ENCODE measurements at regions not wholly inside any gene's neighbourhood (a gene's known extent, or its start where the extent isn't known, plus 50 kb on each side); places are given as distances from the start of the nearest gene placed in this dataset.

GRCh38 chr2:467892-468647, 180.2 kb upstream of the ALKAL2 start:
- Histone ChIP-seq H3K36me3 (ENCODE audit: control insufficient read depth in 2 of 2, insufficient read depth in 2 of 2, low read length in 1 of 2) (no peaks in the 10 kb centered on the region), H3K4me2 (ENCODE audit: control insufficient read depth, insufficient read depth) (no peak overlapping the region), H4K20me1 (ENCODE audit: control insufficient read depth, insufficient read depth) (no peaks in the 10 kb centered on the region), H2AFZ (ENCODE audit: control insufficient read depth, low read depth, low read length) (no peak overlapping the region), H3K9me3 (replicated peaks; ENCODE audit: control insufficient read depth, insufficient read depth, low read length) (no peaks in the 10 kb centered on the region; the same call in 2 of the 3 replicates), H3K27ac (ENCODE audit: control insufficient read depth, insufficient read depth) (no peak overlapping the region), H3K9ac (ENCODE audit: control insufficient read depth, insufficient read depth, low read length) (no peak overlapping the region), H3K79me2 (ENCODE audit: control insufficient read depth, insufficient read depth, low read length) (no peaks in the 10 kb centered on the region), H3K4me3 (no peak overlapping the region), H3K27me3 (replicated peaks in 1 of 2; ENCODE audit: control insufficient read depth in 2 of 2, insufficient read depth in 2 of 2, low read length in 1 of 2) (no peaks in the 10 kb centered on the region; a peak in 1 of 4 replicates), H3K4me1 (ENCODE audit: control insufficient read depth, insufficient read depth, low read length) (no peaks in the 10 kb centered on the region)
- ATAC-seq = no peak
- TF ChIP-seq PML (IDR thresholded peaks at IDR 0.05; ENCODE audit: low read length) (no peak), MAX (IDR thresholded peaks at IDR 0.05; ENCODE audit: low read depth, low read length) (no peak), GATAD2B (conservative IDR thresholded peaks at IDR 0.05; ENCODE audit: low read depth) (no peak)
- BruUV-seq (replicated peaks) = no TSS peak
- in situ Hi-C loops (cut with MboI) (no loop called here), intact Hi-C loops (cut with micrococcal nuclease; ENCODE audit: unreplicated experiment) (no loop called here)
- CTCF ChIA-PET = no interaction called here
- SMC1A ChIA-PET (ENCODE audit: uncharacterized antibody, unreplicated experiment) = no interaction called here
- RAD21 ChIA-PET (ENCODE audit: unreplicated experiment) = no interaction called here
- 12% methylated on average over 40 of the region's 69 CpGs for WGBS (ENCODE audit: insufficient coverage, insufficient replicate concordance, low lambda C conversion rate, missing lambda C conversion rate)
- no peak for DNase-seq (ENCODE audit: low read depth, low spot score)
- POLR2A ChIA-PET = no interaction called here
- no peak for FAIRE-seq

DNA sequence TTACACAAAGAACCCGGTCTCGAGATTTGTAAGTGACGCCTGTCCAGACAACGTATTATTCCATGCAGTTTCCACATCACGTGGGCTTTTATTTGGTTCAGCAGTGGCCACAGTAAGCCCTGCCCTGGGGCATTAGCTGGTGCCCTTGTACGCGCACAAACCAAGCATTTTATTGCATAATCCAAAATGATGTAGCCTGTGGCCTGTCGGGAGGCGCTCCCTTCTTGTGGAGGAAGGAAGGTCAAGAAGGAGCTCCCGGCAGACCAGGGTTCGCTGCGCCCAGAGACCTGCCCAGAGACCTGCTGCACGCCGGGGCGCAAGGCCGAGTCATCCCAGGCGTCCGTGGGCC, 179.6 kb upstream of the ALKAL2 start:
- RAD21 ChIA-PET (ENCODE audit: unreplicated experiment) = no interaction called here
- Histone ChIP-seq H4K20me1 (ENCODE audit: control insufficient read depth, insufficient read depth) (no peaks in the 10 kb centered on the region), H2AFZ (ENCODE audit: control insufficient read depth, low read depth, low read length) (no peak overlapping the region), H3K4me3 (no peak overlapping the region), H3K27me3 (replicated peaks in 1 of 2; ENCODE audit: control insufficient read depth in 2 of 2, insufficient read depth in 2 of 2, low read length in 1 of 2) (no peaks in the 10 kb centered on the region; a peak in 1 of 4 replicates), H3K4me2 (ENCODE audit: control insufficient read depth, insufficient read depth) (no peak overlapping the region), H3K9me3 (replicated peaks; ENCODE audit: control insufficient read depth, insufficient read depth, low read length) (no peaks in the 10 kb centered on the region; the same call in 2 of the 3 replicates), H3K9ac (ENCODE audit: control insufficient read depth, insufficient read depth, low read length) (no peak overlapping the region), H3K27ac (ENCODE audit: control insufficient read depth, insufficient read depth) (no peak overlapping the region), H3K4me1 (ENCODE audit: control insufficient read depth, insufficient read depth, low read length) (no peaks in the 10 kb centered on the region), H3K36me3 (ENCODE audit: control insufficient read depth in 2 of 2, insufficient read depth in 2 of 2, low read length in 1 of 2) (no peaks in the 10 kb centered on the region), H3K79me2 (ENCODE audit: control insufficient read depth, insufficient read depth, low read length) (no peaks in the 10 kb centered on the region)
- intact Hi-C loops (cut with micrococcal nuclease; ENCODE audit: unreplicated experiment) (no loop called here), in situ Hi-C loops (cut with MboI) (no loop called here)
- SMC1A ChIA-PET (ENCODE audit: uncharacterized antibody, unreplicated experiment) = no interaction called here
- FAIRE-seq = no peak
- no TSS peak for BruUV-seq (replicated peaks)
- POLR2A ChIA-PET = no interaction called here
- CTCF ChIA-PET = no interaction called here
- 46% methylated on average over 18 of the region's 18 CpGs for WGBS (ENCODE audit: insufficient coverage, insufficient replicate concordance, low lambda C conversion rate, missing lambda C conversion rate)
- ATAC-seq = no peak
- DNase-seq (ENCODE audit: low read depth, low spot score) = no peak
- no peak for TF ChIP-seq ATF3 (IDR thresholded peaks at IDR 0.05; ENCODE audit: borderline replicate concordance, extremely low read depth, low read depth, low read length)
- no peak for TF ChIP-seq SREBF1 (IDR thresholded peaks at IDR 0.05; ENCODE audit: low read length)
- no peak for TF ChIP-seq NBN (IDR thresholded peaks at IDR 0.05)
- no peak for TF ChIP-seq KLF5 (IDR thresholded peaks at IDR 0.05; ENCODE audit: partially characterized antibody)
- no peak for TF ChIP-seq TBL1XR1 (IDR thresholded peaks at IDR 0.05; ENCODE audit: low read depth, low read length)
- TF ChIP-seq SRF (IDR thresholded peaks at IDR 0.05; ENCODE audit: low read depth in 2 of 2, low read length in 2 of 2) = no peak
- no peak for TF ChIP-seq CUX1 (IDR thresholded peaks at IDR 0.05; ENCODE audit: insufficient replicate concordance, low read depth, low read length)
- no peak for TF ChIP-seq MTA2 (IDR thresholded peaks at IDR 0.05; ENCODE audit: low read depth)
- TF ChIP-seq HDGF (IDR thresholded peaks at IDR 0.05) = no peak
- TF ChIP-seq SUZ12 (IDR thresholded peaks at IDR 0.05; ENCODE audit: unreplicated experiment) = no peak
- no peak for TF ChIP-seq SIX5 (IDR thresholded peaks at IDR 0.05; ENCODE audit: low read depth, low read length, severe bottlenecking)

All from GM12878 (cell line).